ENCODE measurements at regions not wholly inside any gene's neighbourhood (a gene's known extent, or its start where the extent isn't known, plus 50 kb on each side); places are given as distances from the start of the nearest gene placed in this dataset.
"Not testable (repeated sequence)": the region's sequence is repeated elsewhere in the genome, so short reads cannot be mapped to it uniquely, and the experiment has no call there.

GRCh38 chr7:153409567-153410342 lies 642.4 kb upstream of the DPP6 start:
- not testable (repeated sequence) for TF ChIP-seq CTCF, POLR2A (IDR thresholded peaks at IDR 0.05)

Measured in prostate gland (tissue), 2 donors.